Stimulated activated CD8-positive, alpha-beta memory T cell treated with anti-CD3 and anti-CD28 coated beads, Interleukin-2, amount 100 ng/mL, for 48 hours (primary cell): ENCODE measurements at regions not wholly inside any gene's neighbourhood (a gene's known extent, or its start where the extent isn't known, plus 50 kb on each side); places are given as distances from the start of the nearest gene placed in this dataset.
"Not testable (repeated sequence)": the region's sequence is repeated elsewhere in the genome, so short reads cannot be mapped to it uniquely, and the experiment has no call there.

Experiments
- DNase-seq, 2 donors: peaks; one replicate each; pipeline ENCODE4 v3.0.0-alpha.2; 2020; ENCODE audit warnings: low read depth in 2 of 2

DNA sequence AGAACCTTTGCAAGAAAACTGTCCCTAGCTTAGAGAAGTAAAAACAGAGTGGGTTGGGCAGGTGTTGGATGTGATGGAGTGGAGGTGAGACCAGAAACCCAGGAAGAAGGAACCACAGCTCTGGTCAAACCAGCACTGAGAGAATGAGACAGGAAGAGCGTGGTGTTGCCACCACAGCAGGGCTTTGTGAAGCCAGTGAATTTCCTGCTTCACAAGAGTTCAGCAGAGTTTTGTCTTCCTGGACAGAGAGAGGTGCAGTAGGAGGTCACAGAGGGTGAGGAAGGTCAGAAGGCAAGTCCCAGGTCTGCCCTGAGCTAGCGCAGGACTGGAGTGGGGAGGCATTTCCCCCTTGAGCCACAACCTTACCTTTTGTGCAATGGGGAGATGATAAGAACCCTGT, 2306.2 kb upstream of the ACO1 start:
- no peak for DNase-seq

DNA sequence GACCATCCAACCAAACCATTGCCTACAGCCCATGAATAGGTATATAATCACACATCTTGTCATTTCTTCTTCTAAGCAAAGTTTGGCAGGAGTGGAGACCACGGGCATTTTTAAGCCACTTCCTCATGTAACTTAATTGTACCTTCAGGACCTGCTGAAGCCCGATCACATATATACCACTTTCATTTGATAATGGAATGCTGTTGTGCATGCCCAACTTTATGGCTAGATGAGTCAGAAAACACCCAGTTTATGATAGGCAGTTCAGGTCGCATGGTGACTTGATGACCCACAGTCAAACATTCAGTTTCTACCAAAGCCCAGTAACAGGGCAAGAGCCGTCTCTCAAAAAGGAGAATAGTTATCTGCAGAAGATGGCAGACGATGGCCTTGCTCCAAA, 2295.0 kb upstream of the ACO1 start:
- no peak for DNase-seq

DNA sequence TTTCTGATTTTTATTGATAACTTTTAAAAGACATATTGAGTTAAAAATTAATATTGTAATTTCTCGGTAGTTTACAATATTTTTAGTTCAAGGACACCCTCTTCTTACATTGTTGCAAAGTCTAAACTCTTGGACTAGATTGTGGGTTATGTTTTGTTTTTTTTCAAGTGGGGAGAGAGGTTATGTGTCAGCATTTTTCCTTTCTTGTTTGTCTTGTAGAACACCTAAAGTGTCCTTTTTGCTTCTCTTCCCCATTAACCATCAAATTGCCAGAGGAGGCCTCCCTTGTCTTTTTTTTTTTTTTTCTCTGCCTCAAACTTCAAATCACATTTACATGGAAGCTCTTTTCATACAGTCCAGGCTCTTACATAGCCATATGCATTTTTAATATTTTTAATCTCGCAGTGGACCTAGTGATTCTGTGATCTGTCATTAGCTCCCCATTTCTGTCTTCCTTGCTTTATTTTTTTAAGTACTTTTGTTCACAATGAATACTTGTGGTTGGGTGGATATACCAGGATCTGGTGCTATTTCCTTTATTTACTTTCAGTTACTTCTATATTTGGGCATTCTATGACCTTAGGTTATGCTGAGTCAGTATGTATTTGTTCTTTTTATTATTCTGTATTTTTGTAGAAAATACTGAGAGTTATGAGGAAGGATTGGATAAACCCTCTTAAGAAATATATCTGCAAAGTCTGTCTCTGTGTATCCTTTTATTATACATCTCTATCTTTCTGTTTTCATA, 2280.6 kb upstream of the ACO1 start:
- DNase-seq, result no peak

DNA sequence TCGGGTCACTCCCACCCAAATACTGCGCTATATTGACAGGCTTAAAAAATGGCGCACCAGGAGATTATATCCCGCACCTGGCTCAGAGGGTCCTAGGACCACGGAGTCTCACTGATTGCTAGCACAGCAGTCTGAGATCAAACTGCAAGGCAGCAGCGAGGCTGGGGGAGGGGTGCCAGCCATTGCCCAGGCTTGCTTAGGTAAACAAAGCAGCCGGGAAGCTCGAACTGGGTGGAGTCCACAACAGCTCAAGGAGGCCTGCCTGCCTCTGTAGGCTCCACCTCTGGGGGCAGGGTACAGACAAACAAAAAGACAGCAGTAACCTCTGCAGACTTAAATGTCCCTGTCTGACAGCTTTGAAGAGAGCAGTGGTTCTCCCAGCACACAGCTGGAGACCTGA, 2277.3 kb upstream of the ACO1 start:
- DNase-seq, result not testable (repeated sequence)

DNA sequence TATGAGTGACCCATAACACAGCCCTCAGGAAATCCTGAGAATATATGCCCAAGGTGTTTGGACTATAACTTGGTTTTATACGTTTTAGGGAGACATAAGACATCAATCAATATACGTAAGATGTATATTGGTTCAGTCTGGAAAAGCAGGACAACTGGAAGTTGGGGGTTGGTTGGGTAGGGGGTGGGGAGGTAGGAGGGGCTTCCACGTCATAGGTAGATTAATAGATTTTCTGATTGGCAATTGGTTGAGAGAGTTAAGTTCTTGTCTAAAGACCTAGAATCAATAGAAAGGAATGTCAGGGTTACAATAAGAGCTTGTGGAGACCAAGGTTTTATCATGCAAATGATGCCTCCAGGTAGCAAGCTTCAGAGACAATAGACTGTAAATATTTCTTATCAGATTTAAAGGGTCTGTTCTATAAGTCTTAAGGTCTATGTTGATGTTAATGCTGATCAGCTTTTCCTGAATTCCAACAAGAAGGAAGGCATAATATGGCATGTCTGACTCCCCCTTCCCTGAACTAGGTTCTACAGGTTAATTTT, 2267.7 kb upstream of the ACO1 start:
- no peak for DNase-seq

DNA sequence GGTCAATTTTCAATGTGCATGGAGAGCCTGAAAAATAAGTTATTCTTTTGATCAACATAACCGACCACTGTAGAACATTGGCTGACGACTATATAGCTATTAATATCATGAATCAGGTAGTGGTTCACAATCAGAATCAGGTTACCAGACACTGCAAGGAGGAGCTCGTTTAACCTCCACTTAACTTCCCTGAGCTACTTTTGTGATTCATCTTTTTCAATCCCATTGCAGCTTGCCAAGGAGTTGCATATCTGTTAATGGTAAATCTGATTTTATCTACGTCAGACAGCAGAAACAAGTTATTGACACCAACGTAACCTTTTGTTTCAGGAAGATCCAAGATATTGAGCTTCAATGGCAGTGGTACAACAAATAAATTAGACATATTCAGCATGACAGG, 2263.8 kb upstream of the ACO1 start:
- DNase-seq, result no peak

DNA sequence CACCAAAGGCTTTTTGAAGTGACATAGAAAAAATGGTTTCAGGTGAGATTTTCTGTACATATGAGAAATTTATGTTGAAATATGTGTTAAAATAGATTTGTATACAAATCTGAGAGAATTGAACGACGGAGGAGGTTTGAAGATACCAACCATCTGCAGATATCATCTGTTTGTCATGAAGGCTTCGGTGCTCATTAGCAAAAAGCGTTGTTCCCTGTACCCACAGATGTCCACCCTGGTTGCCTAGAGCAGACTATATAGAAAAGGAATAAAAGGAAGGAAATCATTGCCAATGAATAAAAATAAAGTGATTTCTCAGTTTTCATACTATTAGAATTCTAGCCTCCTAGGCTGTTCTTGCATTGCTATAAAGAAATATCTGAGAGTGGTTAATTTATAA, 2262.8 kb upstream of the ACO1 start:
- no peak for DNase-seq

DNA sequence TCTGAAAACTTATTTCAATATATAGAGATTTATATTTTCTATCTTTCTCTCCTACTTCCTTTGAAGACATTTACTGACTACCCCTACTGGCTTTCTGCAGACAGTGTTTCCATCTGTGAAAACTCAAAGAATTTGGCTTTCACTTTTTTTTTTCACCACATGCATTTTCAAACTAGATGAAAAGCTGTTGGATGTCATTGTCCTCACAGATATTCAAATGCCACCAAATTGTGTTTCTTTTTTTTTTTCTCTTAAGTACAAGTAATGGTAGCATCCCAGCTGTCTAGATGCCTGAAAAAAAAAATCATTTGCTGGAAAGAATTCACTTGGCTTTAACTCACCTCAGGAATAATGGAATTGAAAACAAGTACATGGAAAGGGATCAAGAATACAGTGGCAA, 2258.6 kb upstream of the ACO1 start:
- DNase-seq, result no peak

DNA sequence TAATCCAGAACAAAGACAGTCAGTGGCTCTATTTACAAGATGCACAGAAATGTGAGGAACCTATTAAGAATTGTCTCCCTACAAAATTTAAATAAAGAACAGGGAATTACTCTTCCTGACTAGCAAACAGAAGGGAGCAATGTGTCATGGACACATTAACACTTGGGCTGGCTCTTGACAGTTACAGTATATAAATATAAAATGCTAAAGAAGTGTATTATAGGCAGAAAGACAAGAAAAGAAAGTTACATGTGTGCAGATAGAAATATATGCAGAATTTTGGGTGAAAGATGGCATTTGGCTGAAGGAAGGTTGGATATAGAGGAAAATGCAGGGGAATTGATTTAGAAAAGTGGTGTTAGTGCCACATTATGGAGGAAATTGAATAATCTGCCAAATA, 2257.1 kb upstream of the ACO1 start:
- no peak for DNase-seq

DNA sequence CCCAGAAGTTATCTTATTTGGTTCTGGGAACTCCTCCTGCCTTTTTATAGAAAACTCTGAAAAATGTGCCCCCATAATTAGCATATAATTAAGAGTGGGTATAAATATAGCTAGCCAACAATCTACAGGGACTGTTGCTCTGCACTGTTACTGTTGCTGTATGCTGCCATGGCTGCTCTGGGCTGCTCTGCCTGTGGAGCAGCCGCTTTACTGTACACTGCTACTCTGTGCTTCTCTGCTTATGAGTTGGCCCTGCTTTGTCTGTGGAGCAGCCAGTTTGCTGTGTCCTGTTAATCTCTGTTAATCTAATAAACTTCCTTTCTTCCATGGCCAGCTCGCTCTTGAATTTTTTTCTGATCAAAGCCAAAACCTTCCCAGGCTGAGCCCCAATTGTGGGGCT, 2244.0 kb upstream of the ACO1 start:
- no peak for DNase-seq

DNA sequence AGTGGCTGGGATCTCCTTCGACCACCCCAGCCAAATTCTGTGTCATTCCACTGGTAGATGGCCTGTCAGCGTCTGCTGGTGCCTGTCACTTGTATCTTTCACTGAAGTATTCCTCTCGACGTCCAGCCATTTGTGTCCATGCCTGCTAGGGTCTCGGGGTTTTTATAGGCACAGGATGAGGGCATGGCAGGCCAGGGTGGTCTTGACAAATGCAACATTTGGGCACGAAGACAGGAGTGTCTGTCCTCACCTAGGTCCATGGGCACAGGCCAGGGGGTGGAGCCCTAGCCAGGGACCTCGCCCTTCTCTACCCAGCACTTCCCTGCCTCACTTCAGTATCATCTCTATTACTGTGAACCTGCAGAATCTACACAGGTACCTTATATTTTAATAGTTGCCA, 2223.9 kb upstream of the ACO1 start:
- DNase-seq, result no peak

DNA sequence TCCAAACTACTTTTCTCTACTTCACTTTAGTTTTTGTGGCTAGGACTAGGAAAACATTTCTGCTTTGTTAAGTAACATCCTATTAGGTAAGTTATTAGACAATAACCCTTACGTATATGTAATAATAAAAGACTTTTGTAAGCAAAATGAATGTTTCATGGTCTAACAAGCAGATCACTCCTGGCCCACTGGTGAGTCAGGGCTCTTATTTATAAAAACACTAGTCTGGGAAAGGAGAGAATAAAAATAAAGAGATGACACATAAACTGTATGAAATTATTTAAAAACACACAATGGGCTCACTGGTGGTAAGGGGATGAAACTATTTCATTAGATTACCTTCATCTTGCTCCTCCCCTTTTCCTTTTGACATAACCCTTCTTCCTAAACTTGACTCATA, 2212.2 kb upstream of the ACO1 start:
- no peak for DNase-seq

DNA sequence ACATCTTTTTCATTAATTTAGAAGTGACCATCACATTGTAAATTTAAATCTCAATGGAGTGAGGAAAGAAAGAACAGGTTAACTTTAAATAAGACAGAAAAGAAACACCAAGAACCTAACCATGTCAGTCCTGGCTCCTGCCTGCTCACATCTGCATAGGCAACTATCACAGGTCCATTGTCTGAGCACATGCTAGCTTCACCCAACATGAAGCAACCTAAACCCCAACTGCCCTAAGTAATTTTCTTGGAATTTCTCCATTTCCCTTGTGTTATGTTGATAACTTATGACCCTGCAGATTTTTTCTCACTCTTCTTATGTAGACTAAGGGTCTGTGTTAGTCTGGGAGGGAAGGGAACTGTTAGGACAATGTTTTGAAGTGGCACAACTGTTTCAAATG, 2205.8 kb upstream of the ACO1 start:
- no peak for DNase-seq

DNA sequence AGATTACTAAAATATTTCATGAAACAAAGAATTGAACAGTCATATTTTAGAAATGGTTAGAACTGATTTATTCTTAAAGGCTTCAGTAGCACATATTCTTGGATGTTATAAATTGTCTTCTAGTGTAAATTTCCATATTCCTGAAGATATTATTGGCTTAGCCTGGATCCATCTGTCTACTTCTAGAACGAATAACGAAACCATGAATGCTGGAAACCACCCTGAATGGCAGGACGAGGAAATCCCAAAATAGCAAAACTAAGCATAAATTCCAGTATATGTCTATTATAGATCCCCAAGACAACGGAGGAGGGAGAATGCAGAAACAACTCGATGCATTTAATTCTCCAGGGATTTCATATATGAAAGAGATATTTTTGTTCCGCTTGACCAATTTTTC, 2191.0 kb upstream of the ACO1 start:
- no peak for DNase-seq

DNA sequence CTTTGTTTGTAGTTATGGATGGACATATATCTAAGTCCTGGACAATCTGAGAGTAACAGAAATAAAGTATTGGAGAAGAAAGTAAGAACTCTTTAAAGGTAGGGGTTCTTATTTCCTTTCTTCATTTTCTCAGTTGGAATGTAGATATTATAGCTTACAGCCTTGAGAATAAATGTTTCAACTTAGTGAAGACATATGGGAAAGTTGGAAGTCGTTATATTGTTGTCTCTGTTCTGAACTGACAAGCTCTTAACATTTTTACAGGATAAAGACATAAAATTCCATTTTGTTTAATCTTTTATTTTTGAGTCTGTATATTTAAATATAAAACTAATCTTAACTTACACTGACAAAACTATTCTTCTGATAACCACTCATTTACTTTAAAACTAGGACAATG, 2187.5 kb upstream of the ACO1 start:
- no peak for DNase-seq

DNA sequence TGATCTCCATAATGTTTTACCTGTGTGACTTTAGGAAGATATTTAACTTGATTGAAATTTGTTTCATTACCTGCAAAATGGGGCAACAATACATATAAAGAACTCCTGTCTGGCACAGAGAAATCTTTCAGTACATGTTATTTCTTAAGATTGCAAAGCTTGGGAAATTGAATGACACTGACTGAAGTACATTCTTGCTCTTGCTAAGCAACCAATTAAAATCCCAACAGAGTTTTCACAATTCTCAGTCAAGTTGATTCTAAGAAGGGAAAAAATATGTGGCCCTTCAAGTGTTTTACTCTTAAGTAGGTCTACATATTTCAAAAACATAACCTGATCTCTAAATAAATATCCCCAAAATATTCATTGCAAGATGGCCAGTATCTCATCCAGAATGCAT, 2187.0 kb upstream of the ACO1 start:
- no peak for DNase-seq

DNA sequence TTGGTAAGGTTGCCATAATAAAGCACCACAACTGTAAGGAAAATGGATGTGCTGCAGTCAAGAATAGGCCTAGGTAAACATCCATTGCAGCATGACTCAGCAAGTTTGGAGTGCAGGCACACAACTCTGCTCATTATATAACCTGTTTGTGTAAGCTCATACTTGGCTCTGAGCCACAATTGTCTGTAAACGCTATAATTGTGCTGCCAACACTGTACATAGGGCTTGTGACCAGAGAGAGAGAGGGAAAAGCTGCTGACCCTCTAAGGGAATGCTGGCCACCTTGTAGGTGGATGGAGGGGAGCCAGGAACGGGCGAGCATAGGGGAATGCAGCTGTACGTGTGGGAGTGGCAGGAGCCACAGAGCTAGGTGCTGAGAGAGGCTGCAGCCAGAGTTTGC, 2186.5 kb upstream of the ACO1 start:
- DNase-seq, result no peak

DNA sequence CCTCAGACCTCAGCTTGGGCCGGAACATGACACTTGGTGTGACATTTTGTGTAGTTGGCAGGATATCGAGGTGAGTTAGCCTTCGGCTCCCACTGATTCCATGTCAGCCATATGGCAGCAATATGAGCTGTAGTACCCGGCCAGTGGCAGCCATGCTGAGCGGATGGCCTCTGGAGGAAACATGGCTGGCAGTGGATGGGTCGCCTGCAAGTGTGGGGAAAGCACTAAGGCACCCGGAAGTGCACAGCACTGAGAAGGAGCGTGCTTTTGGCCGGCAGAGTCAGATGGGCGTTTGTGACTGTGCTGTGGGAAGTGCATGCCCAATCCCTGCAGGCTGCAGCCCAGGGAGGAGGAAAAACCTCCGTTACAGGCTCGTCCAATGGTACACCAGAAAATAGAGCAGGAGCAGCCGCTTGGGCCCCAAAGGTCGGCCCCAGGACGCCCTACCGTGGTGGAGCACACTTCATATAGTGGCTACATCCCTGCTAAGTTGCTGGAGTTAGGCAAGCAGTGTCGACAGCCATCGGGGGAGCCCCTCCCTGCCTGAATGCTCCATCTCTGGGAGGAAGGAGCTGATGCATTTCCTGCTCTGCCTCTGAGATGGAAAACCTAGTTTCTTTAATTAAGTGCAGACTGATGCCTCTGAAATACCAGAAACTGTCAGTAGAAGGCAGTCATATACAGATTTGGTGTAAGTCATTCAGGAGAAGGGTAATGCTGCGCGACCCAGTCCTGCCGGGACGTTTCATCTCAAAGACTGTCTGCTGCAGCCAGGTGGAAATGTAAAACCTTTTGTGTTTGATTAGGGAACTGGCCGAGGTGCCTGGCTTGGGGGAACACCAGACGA, 2185.8 kb upstream of the ACO1 start:
- DNase-seq, result no peak

DNA sequence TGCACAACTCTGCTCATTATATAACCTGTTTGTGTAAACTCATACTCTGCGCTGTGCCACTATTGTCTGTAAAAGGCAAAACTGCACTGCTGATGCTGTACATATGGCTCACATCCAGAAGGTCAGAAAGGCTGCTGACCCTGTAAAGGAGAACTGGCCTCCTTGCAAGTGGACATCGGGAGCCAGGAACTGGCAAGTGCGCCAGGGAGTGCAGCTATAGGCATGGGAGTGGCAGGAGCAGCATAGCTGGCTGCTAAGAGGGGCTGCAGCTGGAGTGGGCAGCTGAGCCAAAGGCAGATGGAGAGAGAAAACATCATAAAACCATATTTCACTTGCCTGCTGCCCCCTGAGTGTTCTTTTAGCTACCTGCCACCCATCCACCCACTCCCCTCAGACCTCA, 2183.4 kb upstream of the ACO1 start:
- no peak for DNase-seq

DNA sequence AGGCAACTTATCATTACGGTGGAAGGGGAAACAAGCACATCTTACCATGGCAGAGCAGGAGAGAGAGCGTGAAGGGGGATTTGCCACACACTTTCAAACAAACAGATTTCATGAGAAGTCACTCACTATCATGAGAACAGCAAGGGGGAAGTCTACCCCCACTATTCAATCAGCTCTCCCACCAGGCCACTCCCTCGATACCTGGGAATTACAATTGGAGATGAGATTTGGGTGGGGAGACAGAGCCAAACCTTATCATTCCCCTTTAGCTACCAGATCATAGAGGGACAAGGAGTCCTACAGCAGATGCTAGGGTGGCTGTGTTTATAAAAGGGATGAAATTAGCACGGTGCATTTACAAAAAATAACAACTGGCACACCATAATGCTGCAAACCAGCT, 2149.4 kb upstream of the ACO1 start:
- DNase-seq, result no peak

DNA sequence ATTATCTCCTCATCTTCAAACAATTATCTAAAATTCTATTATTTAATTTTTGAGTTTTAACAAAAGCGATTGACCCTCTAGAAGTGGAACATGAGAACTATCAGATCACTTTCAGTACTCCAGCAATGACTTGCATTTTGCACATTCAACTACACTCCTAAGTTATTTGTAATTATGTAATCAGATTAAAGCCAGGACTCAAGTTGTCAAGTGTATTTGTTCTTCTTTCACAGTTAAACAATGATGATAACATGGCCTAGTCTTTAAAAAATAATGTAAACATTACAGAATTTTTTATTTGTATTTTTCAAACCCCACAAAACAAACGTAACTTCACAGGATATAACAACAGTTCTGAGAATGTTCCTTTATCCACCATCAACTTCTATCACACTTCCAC, 2148.9 kb upstream of the ACO1 start:
- DNase-seq, result no peak

DNA sequence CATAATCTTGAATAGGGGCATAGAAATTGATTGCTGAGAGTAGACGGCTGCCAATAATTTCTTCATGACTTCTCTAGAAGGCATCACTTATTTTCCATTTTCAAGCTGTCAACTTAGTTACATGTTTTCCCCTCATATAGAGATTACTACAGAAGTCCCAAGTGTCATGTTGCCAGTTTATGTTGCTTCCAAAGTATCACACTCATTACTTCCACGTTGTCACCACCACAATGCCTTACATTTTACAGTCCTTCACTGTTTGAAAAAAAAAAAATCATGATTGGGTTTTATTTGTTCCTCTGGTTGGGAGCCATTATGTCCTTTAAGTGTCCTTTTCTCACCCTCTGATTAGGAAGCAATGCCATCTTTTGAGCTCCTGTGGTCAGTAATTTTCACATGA, 2144.6 kb upstream of the ACO1 start:
- DNase-seq, result no peak

DNA sequence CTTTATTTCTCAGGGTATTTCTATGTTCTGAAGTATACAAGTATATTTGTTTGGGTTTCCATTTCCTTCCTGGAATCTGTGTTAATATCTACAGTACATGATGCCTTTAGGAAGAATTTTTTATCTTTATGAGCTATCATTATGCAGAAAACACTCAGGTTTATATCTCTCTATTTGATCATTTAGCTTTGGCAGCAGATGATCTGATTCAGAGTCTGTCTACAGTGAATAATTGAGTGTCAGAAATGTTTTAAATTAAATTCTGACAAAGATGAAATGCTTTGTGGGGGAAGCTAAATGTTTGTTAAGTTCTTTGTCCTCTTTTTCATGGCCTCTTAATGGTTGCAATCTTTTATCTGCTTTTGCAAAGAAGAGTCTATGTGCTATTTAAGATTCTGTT, 2141.0 kb upstream of the ACO1 start:
- no peak for DNase-seq
